Loucy (cell line): ENCODE measurements at regions not wholly inside any gene's neighbourhood (a gene's known extent, or its start where the extent isn't known, plus 50 kb on each side); places are given as distances from the start of the nearest gene placed in this dataset.

Experiments
- EZH2phosphoT487 ChIP-seq: fragments of 200-600 bp; IDR thresholded peaks from 2 replicates; pipeline ENCODE4 v1.6.1; 2018; ENCODE audit warnings: antibody characterized with exemption, mild to moderate bottlenecking, moderate library complexity, borderline replicate concordance
- TF ChIP-seq, protein P1 (sequence below): fragments of 200-600 bp; sonication (generic); conservative IDR thresholded peaks from 2 replicates; pipeline ENCODE4 v1.5.1; 2014; ENCODE audit warnings: mild to moderate bottlenecking, antibody characterized with exemption, low read length

DNA sequence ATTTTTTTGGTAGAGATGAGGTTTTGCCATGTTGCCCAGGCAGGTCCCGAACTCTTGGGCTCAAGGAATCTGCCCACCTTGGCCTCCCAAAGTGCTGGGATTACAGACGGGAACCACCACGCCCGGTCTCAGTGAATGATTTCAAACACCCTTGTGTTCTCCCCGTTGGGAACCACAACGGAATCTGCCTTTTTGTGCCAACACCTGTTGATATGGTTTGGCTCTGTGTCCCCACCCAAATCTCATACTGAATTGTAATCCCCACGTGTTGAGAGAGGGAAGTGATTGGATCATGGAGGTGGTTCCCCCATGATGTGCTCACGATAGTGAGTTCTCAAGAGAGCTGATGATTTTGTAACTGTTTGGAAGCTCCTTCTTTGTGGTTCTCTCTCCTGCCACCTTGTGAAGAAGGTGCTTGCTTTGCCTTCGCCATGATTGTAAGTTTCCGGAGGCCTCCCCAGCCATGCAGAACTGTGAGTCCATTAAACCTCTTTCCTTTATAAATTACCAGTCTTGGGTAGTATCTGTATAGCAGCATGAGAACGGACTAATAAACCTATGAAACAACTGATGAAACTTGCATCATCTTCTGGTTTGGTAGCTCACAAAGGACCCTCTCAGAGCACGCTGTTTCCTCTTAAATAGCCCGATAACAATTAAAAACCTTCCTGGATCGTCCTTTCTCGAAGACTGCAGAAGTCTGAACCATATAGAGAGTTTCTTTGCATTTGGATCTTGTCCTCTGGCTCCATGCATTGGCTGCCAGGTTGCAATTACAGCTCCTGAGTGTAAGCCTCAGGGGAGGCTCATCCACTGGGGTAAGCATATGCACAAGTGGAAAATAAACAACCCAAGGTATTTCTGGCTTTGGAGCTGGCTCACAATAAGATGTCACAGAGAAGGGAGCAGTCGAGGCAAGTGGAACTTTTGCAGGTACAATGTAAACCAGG is 91.5 kb downstream of the SPRY4 start:
- TF ChIP-seq, protein P1, sequence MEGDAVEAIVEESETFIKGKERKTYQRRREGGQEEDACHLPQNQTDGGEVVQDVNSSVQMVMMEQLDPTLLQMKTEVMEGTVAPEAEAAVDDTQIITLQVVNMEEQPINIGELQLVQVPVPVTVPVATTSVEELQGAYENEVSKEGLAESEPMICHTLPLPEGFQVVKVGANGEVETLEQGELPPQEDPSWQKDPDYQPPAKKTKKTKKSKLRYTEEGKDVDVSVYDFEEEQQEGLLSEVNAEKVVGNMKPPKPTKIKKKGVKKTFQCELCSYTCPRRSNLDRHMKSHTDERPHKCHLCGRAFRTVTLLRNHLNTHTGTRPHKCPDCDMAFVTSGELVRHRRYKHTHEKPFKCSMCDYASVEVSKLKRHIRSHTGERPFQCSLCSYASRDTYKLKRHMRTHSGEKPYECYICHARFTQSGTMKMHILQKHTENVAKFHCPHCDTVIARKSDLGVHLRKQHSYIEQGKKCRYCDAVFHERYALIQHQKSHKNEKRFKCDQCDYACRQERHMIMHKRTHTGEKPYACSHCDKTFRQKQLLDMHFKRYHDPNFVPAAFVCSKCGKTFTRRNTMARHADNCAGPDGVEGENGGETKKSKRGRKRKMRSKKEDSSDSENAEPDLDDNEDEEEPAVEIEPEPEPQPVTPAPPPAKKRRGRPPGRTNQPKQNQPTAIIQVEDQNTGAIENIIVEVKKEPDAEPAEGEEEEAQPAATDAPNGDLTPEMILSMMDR, result no peak
- TF ChIP-seq EZH2phosphoT487, result no peak
